ENCODE measurements at regions not wholly inside any gene's neighbourhood (a gene's known extent, or its start where the extent isn't known, plus 50 kb on each side); places are given as distances from the start of the nearest gene placed in this dataset.

- DNase-seq (ENCODE audit: low spot score): no peak
These were observed 162.2 kb downstream of the LRRC30 start for GRCh38 chr18:7393080-7393479.

GRCh38 chr18:7394050-7394659, 163.3 kb downstream of the LRRC30 start:
- Histone ChIP-seq H3K79me2 (no peaks in the 10 kb centered on the region), H3K9me2 (replicated peaks; ENCODE audit: insufficient read depth) (no peaks in the 10 kb centered on the region), H3K9me3 (ENCODE audit: low read depth) (no peaks in the 10 kb centered on the region), H3K4me2 (no peak overlapping the region), H3K27ac (no peak overlapping the region), H3K36me3 (replicated peaks; ENCODE audit: insufficient read depth, low read depth) (no peaks in the 10 kb centered on the region), H3K4me3 (no peak overlapping the region), H3K27me3 (no peaks in the 10 kb centered on the region), H2AFZ (no peak overlapping the region), H3K4me1 (ENCODE audit: insufficient read depth) (no peaks in the 10 kb centered on the region), H4K20me1 (ENCODE audit: insufficient read depth, poor library complexity, severe bottlenecking) (no peaks in the 10 kb centered on the region)
- no peak for DNase-seq (ENCODE audit: low spot score)
- 86% methylated on average over 9 of the region's 9 CpGs for WGBS (ENCODE audit: low lambda C conversion rate, missing lambda C conversion rate)
- TF ChIP-seq EZH2phosphoT487 (IDR thresholded peaks at IDR 0.05; ENCODE audit: low read depth, severe bottlenecking, unreplicated experiment): no peak

More at GRCh38 chr18:7393080-7393479, 162.2 kb downstream of the LRRC30 start:
- Histone ChIP-seq H3K36me3 (replicated peaks; ENCODE audit: insufficient read depth, low read depth) (no peaks in the 10 kb centered on the region), H3K79me2 (no peaks in the 10 kb centered on the region), H3K4me3 (no peak overlapping the region), H4K20me1 (ENCODE audit: insufficient read depth, poor library complexity, severe bottlenecking) (no peaks in the 10 kb centered on the region), H3K9me2 (replicated peaks; ENCODE audit: insufficient read depth) (no peaks in the 10 kb centered on the region), H3K27ac (no peak overlapping the region), H3K27me3 (no peaks in the 10 kb centered on the region), H3K4me2 (no peak overlapping the region), H3K9me3 (ENCODE audit: low read depth) (no peaks in the 10 kb centered on the region), H2AFZ (no peak overlapping the region), H3K4me1 (ENCODE audit: insufficient read depth) (no peaks in the 10 kb centered on the region)
- TF ChIP-seq EZH2 (IDR thresholded peaks at IDR 0.05; ENCODE audit: borderline replicate concordance) (no peak), CTCF (IDR thresholded peaks at IDR 0.05; ENCODE audit: poor library complexity) (no peak), EZH2phosphoT487 (IDR thresholded peaks at IDR 0.05; ENCODE audit: low read depth, severe bottlenecking, unreplicated experiment) (no peak)
- 64% methylated on average over 9 of the region's 9 CpGs for WGBS (ENCODE audit: low lambda C conversion rate, missing lambda C conversion rate)

- Histone ChIP-seq H3K4me3 (no peak overlapping the region), H3K4me1 (ENCODE audit: insufficient read depth) (no peaks in the 10 kb centered on the region), H3K36me3 (replicated peaks; ENCODE audit: insufficient read depth, low read depth) (no peaks in the 10 kb centered on the region), H3K79me2 (no peaks in the 10 kb centered on the region), H4K20me1 (ENCODE audit: insufficient read depth, poor library complexity, severe bottlenecking) (no peaks in the 10 kb centered on the region), H2AFZ (no peak overlapping the region), H3K27ac (no peak overlapping the region), H3K9me3 (ENCODE audit: low read depth) (no peaks in the 10 kb centered on the region), H3K9me2 (replicated peaks; ENCODE audit: insufficient read depth) (no peaks in the 10 kb centered on the region), H3K27me3 (no peaks in the 10 kb centered on the region), H3K4me2 (no peak overlapping the region)
- TF ChIP-seq CTCF (IDR thresholded peaks at IDR 0.05; ENCODE audit: poor library complexity) (no peak), EZH2phosphoT487 (IDR thresholded peaks at IDR 0.05; ENCODE audit: low read depth, severe bottlenecking, unreplicated experiment) (no peak), EZH2 (IDR thresholded peaks at IDR 0.05; ENCODE audit: borderline replicate concordance) (no peak)
- WGBS (ENCODE audit: low lambda C conversion rate, missing lambda C conversion rate): 80% methylated on average over 4 of the region's 4 CpGs
- no peak for DNase-seq (ENCODE audit: low spot score)
These were observed 164.7 kb downstream of the LRRC30 start for GRCh38 chr18:7395566-7395965.

- H2AFZ ChIP-seq: no peak overlapping the region
These were observed 153.2 kb upstream of the PTPRM start for GRCh38 chr18:7413906-7414305.

More at GRCh38 chr18:7413906-7414305, 153.2 kb upstream of the PTPRM start:
- Histone ChIP-seq H4K20me1 (ENCODE audit: insufficient read depth, poor library complexity, severe bottlenecking) (no peaks in the 10 kb centered on the region), H3K4me3 (no peak overlapping the region), H3K4me2 (no peak overlapping the region), H3K36me3 (replicated peaks; ENCODE audit: insufficient read depth, low read depth) (no peaks in the 10 kb centered on the region), H3K9me2 (replicated peaks; ENCODE audit: insufficient read depth) (no peaks in the 10 kb centered on the region), H3K27me3 (no peaks in the 10 kb centered on the region), H3K27ac (peak overlapping the region; percentile 82), H3K4me1 (ENCODE audit: insufficient read depth) (no peaks in the 10 kb centered on the region), H3K79me2 (no peaks in the 10 kb centered on the region), H3K9me3 (ENCODE audit: low read depth) (no peaks in the 10 kb centered on the region)
- DNase-seq (ENCODE audit: low spot score): no peak
- 95% methylated on average over 3 of the region's 3 CpGs for WGBS (ENCODE audit: low lambda C conversion rate, missing lambda C conversion rate)
- TF ChIP-seq CTCF (IDR thresholded peaks at IDR 0.05; ENCODE audit: poor library complexity): no peak
- no peak for TF ChIP-seq EZH2 (IDR thresholded peaks at IDR 0.05; ENCODE audit: borderline replicate concordance)
- no peak for TF ChIP-seq EZH2phosphoT487 (IDR thresholded peaks at IDR 0.05; ENCODE audit: low read depth, severe bottlenecking, unreplicated experiment)

All from hepatocyte (in vitro differentiated cells).